Raji (cell line): ENCODE measurements at regions not wholly inside any gene's neighbourhood (a gene's known extent, or its start where the extent isn't known, plus 50 kb on each side); places are given as distances from the start of the nearest gene placed in this dataset.

Experiments used
- POLR2A ChIP-seq: IDR thresholded peaks from 2 replicates; pipeline ENCODE4 v1.6.1; 2011; ENCODE audit warnings: low read depth, low read length, control low read depth; ENCODE audit not compliant: insufficient read depth

DNA sequence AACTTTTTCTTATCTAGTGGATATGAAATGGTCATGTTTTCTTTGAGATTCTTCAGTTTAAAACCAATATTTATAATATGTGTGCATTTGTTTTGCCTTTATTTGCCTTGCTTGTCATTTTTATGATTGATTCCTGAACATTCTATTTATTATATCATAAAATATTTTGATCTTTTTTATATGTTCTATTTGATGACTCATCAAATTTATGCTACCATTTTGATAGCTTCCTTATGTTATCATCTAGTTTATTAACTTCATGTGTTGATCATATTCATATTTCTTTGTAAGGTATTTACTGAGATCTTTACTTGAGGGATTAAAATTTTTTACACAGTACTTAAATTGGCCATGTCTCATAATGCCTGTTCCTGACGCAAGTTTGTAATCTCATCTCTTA lies 1650.0 kb downstream of the AMY1C start:
- no peak for TF ChIP-seq POLR2A

DNA sequence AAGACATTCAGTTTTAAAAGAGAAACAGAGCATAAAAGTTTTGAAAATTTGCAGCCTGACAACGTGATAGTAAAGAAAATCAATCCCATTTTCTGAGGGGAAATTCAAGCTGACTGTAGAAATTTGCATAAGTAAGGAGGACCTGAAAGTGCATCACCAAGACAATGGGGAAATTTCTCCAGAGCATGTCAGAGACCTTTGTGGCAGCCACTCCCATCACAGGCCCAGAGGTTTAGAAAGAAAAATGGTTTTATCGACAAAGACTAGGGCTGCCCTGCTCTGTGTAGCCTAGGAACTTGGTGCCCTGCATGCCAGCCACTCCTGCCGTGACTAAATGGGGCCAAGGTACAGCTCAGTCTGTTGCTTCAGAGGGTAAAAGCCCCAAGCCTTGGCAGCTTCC lies 1640.2 kb upstream of the PRMT6 start:
- TF ChIP-seq POLR2A = no peak

DNA sequence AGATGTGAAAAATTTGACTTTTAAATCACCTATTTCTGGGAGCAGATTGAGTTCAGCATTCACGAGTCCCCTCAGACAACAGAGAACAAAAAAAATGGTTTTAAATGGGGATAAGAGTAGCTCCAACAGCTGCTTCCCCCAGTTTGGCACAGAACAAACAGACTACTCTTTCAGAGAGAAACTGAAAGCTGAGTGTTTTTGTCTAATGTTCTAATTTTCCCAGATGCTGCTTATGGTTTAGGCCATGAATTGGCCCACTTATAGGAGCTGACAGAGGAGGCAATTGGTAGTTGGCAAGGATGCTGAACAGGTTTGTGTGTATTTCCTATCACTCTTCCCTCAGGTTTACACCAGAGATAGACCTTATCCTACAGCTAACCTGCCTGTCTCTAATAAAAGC lies 1637.4 kb upstream of the PRMT6 start:
- no peak for TF ChIP-seq POLR2A

DNA sequence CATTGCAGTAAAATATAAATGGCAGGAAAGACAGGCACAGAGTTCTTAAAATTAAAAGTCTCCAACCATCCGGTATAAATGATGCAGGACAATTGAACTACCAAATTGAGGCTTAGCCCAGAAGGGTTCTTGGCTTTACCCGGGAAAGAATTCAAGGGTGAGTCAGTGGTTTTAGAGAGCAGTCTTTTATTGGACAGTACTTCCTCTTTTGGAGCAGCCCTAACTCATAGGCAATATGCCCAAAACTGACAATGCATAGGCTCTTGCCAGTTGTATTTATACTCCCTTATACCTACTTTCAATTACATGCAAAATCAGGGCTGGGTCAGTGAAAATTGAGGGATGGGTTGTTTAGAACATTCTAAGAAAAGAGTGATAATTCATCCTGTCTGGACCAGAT lies 1628.9 kb upstream of the PRMT6 start:
- TF ChIP-seq POLR2A = no peak

DNA sequence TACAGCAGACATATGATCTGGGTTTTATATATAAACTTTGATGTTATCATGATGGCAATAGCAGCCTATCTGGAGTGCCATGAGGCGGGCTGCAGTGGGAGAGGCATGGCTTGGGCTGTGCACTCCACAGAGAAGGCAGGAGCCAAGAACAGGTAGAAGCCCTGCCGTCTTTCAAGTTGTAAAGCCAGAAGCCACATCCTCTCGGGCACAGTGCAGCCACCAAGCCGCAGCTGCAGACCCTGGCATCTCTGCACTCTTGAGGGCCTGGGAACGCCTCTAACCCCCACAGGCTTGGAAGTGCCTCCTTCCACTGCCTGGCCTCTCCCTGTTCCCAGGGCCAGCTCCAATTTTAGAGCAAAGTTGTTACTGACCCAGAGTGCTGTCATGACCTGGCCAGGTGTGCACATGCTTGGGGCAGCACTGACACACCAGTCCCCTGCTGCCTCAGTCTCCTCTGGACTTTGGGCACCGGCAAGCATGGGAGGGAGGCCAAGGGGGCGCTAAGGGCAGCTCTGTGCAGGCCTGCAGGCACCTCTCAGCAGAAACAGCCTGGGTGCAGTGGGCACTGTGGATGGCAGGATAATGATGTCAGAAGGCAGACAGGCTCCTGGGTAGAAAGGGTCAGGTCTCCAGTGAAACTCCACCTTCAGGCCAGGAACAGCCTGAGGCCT lies 1619.8 kb upstream of the PRMT6 start:
- TF ChIP-seq POLR2A = no peak

- no peak for TF ChIP-seq POLR2A
Observed at GRCh38 chr1:105437847-105438246, 1618.6 kb upstream of the PRMT6 start.

- TF ChIP-seq POLR2A = no peak
Observed at GRCh38 chr1:105442901-105443300, 1613.6 kb upstream of the PRMT6 start.

GRCh38 chr1:105459759-105460158 lies 1596.7 kb upstream of the PRMT6 start:
- TF ChIP-seq POLR2A = no peak

DNA sequence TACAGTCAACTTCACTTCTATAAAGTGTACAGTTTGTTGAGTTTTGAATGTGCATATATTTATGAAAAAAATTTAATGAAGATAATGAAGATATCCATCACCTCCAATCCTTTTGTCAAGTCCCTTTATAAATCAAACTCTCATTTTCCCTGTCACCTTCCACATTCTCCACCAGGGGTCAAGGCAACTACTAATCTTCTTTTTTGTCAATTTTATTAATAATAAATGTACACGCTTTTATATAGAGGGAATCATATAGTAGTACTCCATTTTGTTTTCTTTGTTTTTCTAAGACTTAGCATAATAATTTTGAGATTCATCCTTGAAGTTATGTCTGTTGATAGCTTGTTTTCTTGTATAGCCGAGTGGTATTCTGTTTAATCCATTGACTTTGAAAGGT lies 1594.2 kb upstream of the PRMT6 start:
- TF ChIP-seq POLR2A = no peak

DNA sequence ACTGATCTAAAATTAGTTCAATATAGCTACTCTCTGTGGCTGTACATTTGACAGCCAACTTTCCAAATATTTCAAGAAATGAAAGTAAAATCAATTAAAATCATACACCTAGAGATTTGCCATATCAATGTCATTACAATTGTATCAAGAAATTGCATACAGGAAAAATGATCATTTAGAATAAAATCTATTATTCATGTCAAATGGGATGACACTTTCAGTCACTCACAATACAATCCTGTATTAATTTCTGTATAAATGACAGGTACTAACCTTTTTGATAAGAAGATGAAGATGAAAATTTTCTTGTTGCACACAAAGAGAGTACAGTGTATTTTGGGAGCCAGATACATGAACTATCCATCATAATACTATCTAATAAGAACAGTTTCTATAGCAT lies 1588.9 kb upstream of the PRMT6 start:
- TF ChIP-seq POLR2A = no peak

DNA sequence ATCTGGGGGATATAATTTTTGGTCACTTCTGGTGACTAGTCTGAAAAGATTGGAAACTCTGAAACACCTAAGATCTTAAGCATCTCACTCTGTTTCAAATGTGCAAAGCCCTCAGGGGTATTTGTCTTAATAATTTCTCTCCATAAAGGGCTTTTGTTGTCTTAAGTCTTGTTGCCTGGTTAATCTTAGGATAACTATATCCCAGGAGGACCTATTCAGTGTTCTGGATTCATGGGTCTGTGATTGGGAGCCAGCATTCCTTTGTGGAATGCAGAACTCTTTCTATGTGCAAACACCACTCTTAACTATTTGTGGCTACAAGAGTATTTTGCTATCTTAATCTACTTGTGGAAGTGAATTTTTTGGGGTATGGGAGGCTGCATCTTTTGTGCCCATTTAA lies 1573.0 kb upstream of the PRMT6 start:
- TF ChIP-seq POLR2A = no peak

DNA sequence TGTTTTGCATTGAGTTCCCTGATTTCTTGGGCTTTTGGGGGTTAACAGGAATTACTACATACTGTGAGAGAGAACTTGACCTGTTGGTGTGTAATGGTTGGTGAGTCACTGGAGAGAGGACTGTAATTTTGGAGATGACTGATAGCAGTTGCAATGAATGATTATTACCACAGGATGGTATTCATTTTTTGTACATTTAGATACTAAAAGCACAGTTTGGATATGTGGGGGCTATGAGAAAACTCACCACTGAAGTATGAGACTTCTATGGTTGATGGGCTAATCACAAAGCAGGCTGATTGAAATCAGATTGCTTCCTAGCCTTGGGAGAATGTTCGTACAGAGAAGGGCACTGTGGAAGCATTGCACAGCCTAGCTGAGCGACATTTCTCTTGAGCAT lies 1571.3 kb upstream of the PRMT6 start:
- no peak for TF ChIP-seq POLR2A

DNA sequence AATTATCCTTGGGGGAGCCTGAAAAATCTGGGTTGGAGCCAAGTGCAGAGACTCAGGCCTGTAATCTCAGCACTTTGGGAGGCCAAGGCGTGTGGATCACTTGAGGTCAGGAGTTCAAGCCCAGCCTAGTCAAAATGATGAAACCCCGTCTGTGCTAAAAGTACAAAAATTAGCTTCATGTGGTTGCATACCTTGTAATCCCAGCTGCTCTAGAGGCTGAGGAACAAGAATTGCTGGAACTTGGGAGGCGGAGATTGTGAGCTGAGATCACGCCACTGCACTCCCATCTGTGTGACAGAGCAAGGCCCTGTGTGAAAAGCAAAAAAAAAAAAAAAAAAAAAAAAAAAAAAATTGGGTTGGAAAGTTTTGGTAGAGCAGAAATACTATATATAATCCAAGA lies 1563.6 kb upstream of the PRMT6 start:
- no peak for TF ChIP-seq POLR2A

DNA sequence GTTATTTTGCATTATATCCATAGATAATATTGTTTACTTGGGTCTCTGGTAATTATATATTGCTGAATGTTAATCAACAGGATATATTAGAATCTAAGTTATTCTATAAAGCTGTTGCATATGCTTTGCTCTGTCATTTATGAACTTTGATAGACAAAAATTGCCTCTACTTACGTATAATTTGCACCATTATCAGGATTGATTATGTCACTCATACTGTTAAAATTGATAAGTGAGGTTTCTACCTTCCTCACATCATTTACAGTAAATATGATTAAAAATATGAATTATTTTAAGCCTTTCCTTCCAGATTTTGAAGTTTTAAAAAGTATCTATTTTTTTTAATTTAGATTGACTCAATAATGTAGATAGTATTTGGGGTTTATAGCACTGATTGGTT lies 1540.4 kb upstream of the PRMT6 start:
- TF ChIP-seq POLR2A = no peak

DNA sequence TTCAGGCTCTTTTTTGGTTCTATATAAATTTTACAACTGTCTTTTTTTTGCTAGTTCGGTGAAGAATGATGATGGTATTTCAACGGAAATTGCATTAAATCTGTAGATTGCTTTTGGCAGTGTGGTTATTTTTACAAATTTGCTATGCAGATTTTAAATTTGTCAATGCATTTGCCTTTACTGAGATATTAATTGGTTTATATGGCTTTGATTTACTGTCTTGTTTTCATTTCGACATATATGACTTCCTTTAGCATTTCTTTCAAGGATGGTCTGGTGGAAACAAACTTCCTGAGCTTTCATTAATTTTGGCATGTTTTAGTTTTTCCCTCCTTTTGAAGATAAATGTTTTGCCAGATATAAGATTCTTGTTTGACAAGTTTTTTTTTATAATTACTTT lies 1522.5 kb upstream of the PRMT6 start:
- no peak for TF ChIP-seq POLR2A

GRCh38 chr1:105544475-105544874 lies 1512.0 kb upstream of the PRMT6 start:
- TF ChIP-seq POLR2A = no peak

- no peak for TF ChIP-seq POLR2A
Observed at GRCh38 chr1:105556266-105556665, 1500.2 kb upstream of the PRMT6 start.

- no peak for TF ChIP-seq POLR2A
Observed at GRCh38 chr1:105558023-105558422, 1498.5 kb upstream of the PRMT6 start.

- no peak for TF ChIP-seq POLR2A
Observed at GRCh38 chr1:105565006-105565405, 1491.5 kb upstream of the PRMT6 start.
